Breast epithelium (tissue), 4 donors: ENCODE measurements at regions not wholly inside any gene's neighbourhood (a gene's known extent, or its start where the extent isn't known, plus 50 kb on each side); places are given as distances from the start of the nearest gene placed in this dataset.

Experiments
- DNase-seq, 2 donors: peaks; one replicate each; pipeline ENCODE4 v3.0.0-alpha.2; 2019; ENCODE audit warnings: low spot score in 2 of 2
- H3K27ac ChIP-seq, 2 donors: fragments of 200-600 bp; sonication (generic) in 1 of 2; one replicate each; pipeline ENCODE4 v1.5.1; 2016 to 2019; ENCODE audit warnings: mild to moderate bottlenecking in 1 of 2
- H3K27me3 ChIP-seq, 2 donors: fragments of 200-600 bp; sonication (generic) in 1 of 2; one replicate each; pipeline versions ENCODE4 v1.5.1 to v1.6.0; 2017 to 2019; ENCODE audit warnings: control low read depth in 1 of 2, mild to moderate bottlenecking in 1 of 2
- H3K36me3 ChIP-seq: fragments of 200-600 bp; one replicate; pipeline ENCODE4 v1.5.1; 2019
- H3K4me1 ChIP-seq, 2 donors: fragments of 200-600 bp; sonication (generic); one replicate each; pipeline ENCODE4 v1.5.1; 2016 to 2019; ENCODE audit warnings: control low read depth in 1 of 2
- H3K4me3 ChIP-seq, 3 donors: fragments of 200-600 bp; sonication (generic); 1 replicate in 2 of 3; 2 replicates in 1 of 3; pipeline ENCODE4 v1.5.1; 2016 to 2019; ENCODE audit warnings: mild to moderate bottlenecking in 3 of 3, moderate library complexity in 2 of 3
- H3K9me3 ChIP-seq, 2 donors: fragments of 200-600 bp; sonication (generic) in 1 of 2; one replicate each; pipeline ENCODE4 v1.5.1; 2016 to 2019; ENCODE audit warnings: control low read depth in 1 of 2
- CTCF ChIP-seq, 3 donors: fragments of 450-650 bp; IDR thresholded peaks; one replicate each; pipeline ENCODE4 v1.5.1; 2016 to 2017; ENCODE audit warnings: antibody characterized with exemption in 3 of 3, mild to moderate bottlenecking in 3 of 3, moderate library complexity in 3 of 3
- POLR2A ChIP-seq: fragments of 450-650 bp; IDR thresholded peaks from one replicate; pipeline ENCODE4 v1.6.1; 2016; ENCODE audit warnings: antibody characterized with exemption, mild to moderate bottlenecking, moderate library complexity
- POLR2AphosphoS5 ChIP-seq, 3 donors: sonication (generic); formaldehyde crosslinking; IDR thresholded peaks; one replicate each; pipeline ENCODE4 v1.6.1; 2017; ENCODE audit warnings: antibody characterized with exemption in 3 of 3
- intact Hi-C: fragments of 100-400 bp; cut with DNase I; formaldehyde crosslinking; loops from one replicate; pipeline ENCODE4 v1.15.1; 2023; ENCODE audit warnings: low total_unique reads

DNA sequence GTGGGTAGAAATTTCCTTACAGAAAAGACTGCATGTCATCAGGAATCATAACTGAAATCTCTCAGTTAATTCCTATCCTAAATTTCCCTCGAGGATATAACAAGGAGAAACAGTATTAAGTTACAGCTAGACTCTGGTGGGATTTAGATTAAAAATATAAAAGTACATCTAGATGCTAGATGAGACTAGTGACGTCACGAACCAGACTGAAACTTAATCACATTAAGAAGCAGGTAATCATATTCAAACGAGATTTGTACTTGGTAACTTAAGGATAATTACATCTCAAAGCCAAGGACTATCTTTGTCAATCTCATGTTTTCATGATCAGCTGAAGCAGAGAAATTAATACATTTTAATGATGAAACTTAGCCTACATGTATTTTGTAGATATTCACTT is 130.6 kb downstream of the MTNR1A start:
- H3K4me3 ChIP-seq = no peak overlapping the region
- H3K9me3 ChIP-seq = no peaks in the 10 kb centered on the region
- H3K27me3 ChIP-seq = no peaks in the 10 kb centered on the region
- no peaks in the 10 kb centered on the region for H3K36me3 ChIP-seq
- no peak overlapping the region for H3K27ac ChIP-seq
- TF ChIP-seq POLR2A (no peak), CTCF (IDR thresholded peaks at IDR 0.05) (no peak), POLR2AphosphoS5 (IDR thresholded peaks at IDR 0.05) (no peak)
- DNase-seq = no peak
- intact Hi-C loops = no loop called here
- H3K4me1 ChIP-seq = no peaks in the 10 kb centered on the region

DNA sequence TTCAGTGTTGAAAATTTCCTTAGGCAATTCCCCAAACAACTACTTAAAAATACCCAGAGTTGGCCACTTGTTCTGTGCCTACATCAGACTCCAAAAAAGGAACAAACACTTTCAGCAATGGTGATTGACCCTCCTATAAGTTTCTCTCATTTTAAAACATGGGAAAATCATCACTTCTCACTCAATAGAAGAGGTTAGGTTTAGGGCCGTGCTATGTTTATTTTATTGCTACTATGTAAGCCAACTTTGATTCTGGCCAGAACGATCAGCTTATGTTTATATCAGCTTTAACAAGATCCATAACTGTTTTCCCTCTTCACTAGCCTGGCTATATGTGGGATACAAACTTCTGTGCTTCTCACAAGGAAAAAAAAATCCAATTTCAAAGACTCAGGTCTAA is 133.1 kb downstream of the MTNR1A start:
- Histone ChIP-seq H3K27me3 (no peaks in the 10 kb centered on the region), H3K36me3 (no peaks in the 10 kb centered on the region), H3K4me3 (no peak overlapping the region), H3K4me1 (no peaks in the 10 kb centered on the region), H3K27ac (no peak overlapping the region), H3K9me3 (no peaks in the 10 kb centered on the region)
- intact Hi-C loops = no loop called here
- no peak for TF ChIP-seq POLR2AphosphoS5 (IDR thresholded peaks at IDR 0.05)
- DNase-seq = no peak

GRCh38 chr4:186416451-186417060 is 138.8 kb downstream of the MTNR1A start:
- H3K27me3 ChIP-seq = no peaks in the 10 kb centered on the region
- intact Hi-C loops = no loop called here
- H3K9me3 ChIP-seq = no peaks in the 10 kb centered on the region
- H3K4me3 ChIP-seq = no peak overlapping the region
- H3K4me1 ChIP-seq = no peaks in the 10 kb centered on the region
- no peak for DNase-seq
- H3K27ac ChIP-seq = no peak overlapping the region
- no peak for TF ChIP-seq POLR2AphosphoS5 (IDR thresholded peaks at IDR 0.05)
- no peak for TF ChIP-seq POLR2A
- no peak for TF ChIP-seq CTCF (IDR thresholded peaks at IDR 0.05)
- H3K36me3 ChIP-seq = no peaks in the 10 kb centered on the region

- Histone ChIP-seq H3K27ac (no peak overlapping the region), H3K4me1 (no peaks in the 10 kb centered on the region), H3K36me3 (no peaks in the 10 kb centered on the region), H3K4me3 (no peak overlapping the region), H3K9me3 (no peaks in the 10 kb centered on the region), H3K27me3 (no peaks in the 10 kb centered on the region)
- intact Hi-C loops = loop anchor here (5.0 kb wide), 1 partner anchor 312 kb away; the partner anchor contains the start of gene FAM149A
- TF ChIP-seq POLR2A = no peak
- TF ChIP-seq POLR2AphosphoS5 (IDR thresholded peaks at IDR 0.05) = no peak
- TF ChIP-seq CTCF (IDR thresholded peaks at IDR 0.05) = no peak
- no peak for DNase-seq
These were observed 141.0 kb downstream of the MTNR1A start for GRCh38 chr4:186414390-186414789.

- DNase-seq = no peak
- intact Hi-C loops = no loop called here
- TF ChIP-seq POLR2AphosphoS5 (IDR thresholded peaks at IDR 0.05) = no peak
These were observed 140.0 kb downstream of the F11 start for GRCh38 chr4:186405957-186406356.

GRCh38 chr4:186404562-186405134 is 138.7 kb downstream of the F11 start:
- intact Hi-C loops = no loop called here
- DNase-seq = no peak
- no peaks in the 10 kb centered on the region for H3K4me1 ChIP-seq
- no peak overlapping the region for H3K4me3 ChIP-seq
- no peaks in the 10 kb centered on the region for H3K9me3 ChIP-seq
- TF ChIP-seq CTCF (IDR thresholded peaks at IDR 0.05) = no peak
- no peak for TF ChIP-seq POLR2A
- no peak for TF ChIP-seq POLR2AphosphoS5 (IDR thresholded peaks at IDR 0.05)
- no peak overlapping the region for H3K27ac ChIP-seq
- no peaks in the 10 kb centered on the region for H3K36me3 ChIP-seq
- no peaks in the 10 kb centered on the region for H3K27me3 ChIP-seq

More at GRCh38 chr4:186405957-186406356, 140.0 kb downstream of the F11 start:
- H3K9me3 ChIP-seq = no peaks in the 10 kb centered on the region
- no peaks in the 10 kb centered on the region for H3K27me3 ChIP-seq
- H3K4me3 ChIP-seq = no peak overlapping the region
- H3K27ac ChIP-seq = no peak overlapping the region
- H3K36me3 ChIP-seq = no peaks in the 10 kb centered on the region
- no peaks in the 10 kb centered on the region for H3K4me1 ChIP-seq
